ENCODE measurements at regions not wholly inside any gene's neighbourhood (a gene's known extent, or its start where the extent isn't known, plus 50 kb on each side); places are given as distances from the start of the nearest gene placed in this dataset.

DNA sequence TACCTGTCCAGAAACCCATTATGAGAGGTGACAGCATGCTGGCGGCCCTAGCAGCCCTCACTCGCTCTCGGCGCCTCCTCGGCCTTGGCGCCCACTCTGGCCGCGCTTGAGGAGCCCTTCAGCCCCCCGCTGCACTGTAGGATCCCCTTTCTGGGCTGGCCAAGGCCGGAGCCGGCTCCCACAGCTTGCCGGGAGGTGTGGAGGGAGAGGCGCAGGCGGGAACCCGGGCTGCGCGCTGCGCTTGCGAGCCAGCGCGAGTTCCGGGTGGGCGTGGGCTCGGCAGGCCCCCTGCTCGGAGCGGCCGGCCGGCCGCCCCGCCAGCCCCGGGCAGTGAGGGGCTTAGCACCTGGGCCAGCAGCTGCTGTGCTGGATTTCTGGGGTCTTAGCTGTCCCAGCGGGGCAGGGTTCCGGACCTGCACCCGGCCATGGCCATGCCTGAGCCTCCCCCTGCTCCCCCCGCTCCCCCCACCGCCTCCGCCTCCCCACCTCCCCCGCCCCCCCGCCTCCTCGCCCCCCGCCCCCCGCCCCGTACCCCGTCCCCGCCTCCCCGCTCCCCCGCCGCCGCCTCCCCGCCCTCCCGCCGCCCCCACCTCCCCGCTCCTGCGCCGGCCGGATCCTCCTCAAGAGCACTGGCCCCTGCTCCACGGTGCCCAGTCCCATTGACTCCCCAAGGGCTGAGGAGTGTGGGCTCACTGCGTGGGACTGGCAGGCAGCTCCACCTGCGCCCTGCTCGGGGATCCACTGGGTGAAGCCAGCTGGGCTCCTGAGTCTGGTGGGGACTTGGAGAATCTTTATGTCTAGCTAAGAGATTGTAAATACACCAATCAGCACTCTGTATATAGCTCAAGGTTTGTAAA is 163.1 kb downstream of the KLHL28 start:
- ChIA-PET POLR2A (no interaction called here), CTCF (no interaction called here)
- TF ChIP-seq CTCF (IDR thresholded peaks at IDR 0.05; ENCODE audit: insufficient read depth, low read length, missing control alignments): no peak
- no peak overlapping the region for H3K4me3 ChIP-seq (ENCODE audit: low read depth, low read length)
- no peak for DNase-seq (ENCODE audit: low read depth, low spot score)

DNA sequence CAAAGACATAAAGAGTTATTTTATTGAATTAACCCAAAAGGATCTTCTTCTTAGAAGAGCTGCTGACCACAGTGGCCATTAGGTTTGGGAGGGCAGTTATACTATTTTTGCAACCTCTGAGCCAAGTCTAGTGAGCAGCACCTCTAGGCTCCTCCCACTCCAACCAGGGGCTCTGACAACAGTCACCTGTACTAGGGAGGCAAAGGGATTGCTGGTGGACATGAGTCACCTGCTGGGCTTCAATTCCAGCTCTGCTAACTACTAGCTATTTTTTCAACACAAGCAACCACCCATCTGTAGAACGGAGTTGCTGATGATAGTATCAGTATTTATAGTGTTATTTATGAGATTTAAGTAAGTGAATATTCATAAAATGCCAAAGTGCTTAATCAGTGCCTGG is 166.0 kb downstream of the KLHL28 start:
- CTCF ChIA-PET: interaction anchor here (0.8 kb wide), 1 partner anchor 50 kb away, joined by 3 read pairs; no protein-coding TSS in a partner anchor
- POLR2A ChIA-PET: no interaction called here
- no peak for DNase-seq (ENCODE audit: low read depth, low spot score)
- H3K4me3 ChIP-seq (ENCODE audit: low read depth, low read length): no peak overlapping the region
- no peak for TF ChIP-seq CTCF (IDR thresholded peaks at IDR 0.05; ENCODE audit: insufficient read depth, low read length, missing control alignments)

DNA sequence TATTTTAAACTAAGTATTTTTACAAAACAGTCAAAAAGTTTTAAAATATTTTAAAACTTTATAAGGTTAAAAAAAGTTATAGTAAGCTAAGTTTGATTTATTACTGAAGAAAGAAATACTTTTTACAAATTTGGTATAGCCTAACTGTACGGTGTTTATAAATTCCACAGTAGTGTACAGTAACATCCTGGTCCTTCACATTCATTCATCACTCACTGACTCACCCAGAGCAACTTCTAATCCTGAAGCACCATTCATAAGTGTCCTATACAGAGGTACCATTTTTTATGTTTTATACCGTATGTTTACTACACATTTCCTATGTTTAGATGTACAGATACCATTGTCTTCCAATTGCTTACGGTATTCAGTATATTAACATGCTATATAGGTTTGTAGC is 170.0 kb downstream of the KLHL28 start:
- CTCF ChIA-PET: no interaction called here
- no peak for DNase-seq (ENCODE audit: low read depth, low spot score)
- POLR2A ChIA-PET: no interaction called here
- TF ChIP-seq CTCF (IDR thresholded peaks at IDR 0.05; ENCODE audit: insufficient read depth, low read length, missing control alignments): no peak
- H3K4me3 ChIP-seq (ENCODE audit: low read depth, low read length): no peak overlapping the region

GRCh38 chr14:44788612-44789011 is 173.1 kb downstream of the KLHL28 start:
- no peak overlapping the region for H3K4me3 ChIP-seq (ENCODE audit: low read depth, low read length)
- no peak for TF ChIP-seq CTCF (IDR thresholded peaks at IDR 0.05; ENCODE audit: insufficient read depth, low read length, missing control alignments)
- ChIA-PET POLR2A (no interaction called here), CTCF (no interaction called here)
- DNase-seq (ENCODE audit: low read depth, low spot score): no peak

GRCh38 chr14:44785096-44785495 is 176.7 kb downstream of the KLHL28 start:
- DNase-seq (ENCODE audit: low read depth, low spot score): no peak
- ChIA-PET CTCF (no interaction called here), POLR2A (no interaction called here)
- TF ChIP-seq CTCF (IDR thresholded peaks at IDR 0.05; ENCODE audit: insufficient read depth, low read length, missing control alignments): no peak
- H3K4me3 ChIP-seq (ENCODE audit: low read depth, low read length): no peak overlapping the region

DNA sequence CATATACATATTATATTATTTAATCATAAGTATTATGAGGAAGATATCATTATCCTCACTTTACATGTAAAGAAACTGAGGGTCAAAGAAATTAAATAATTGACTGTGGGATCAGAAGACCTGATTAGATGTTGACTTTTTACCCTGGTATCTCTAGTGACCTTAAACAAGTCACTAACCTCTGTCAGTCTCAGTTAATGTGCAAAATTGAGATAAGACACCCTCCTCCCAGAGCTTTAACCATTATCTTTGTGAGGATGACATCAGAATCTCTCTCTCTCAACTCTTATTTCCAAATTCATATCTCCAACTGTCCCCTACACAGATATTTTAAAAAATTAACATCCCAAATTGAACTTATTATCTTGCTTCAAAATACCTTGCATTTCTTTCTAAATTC is 177.8 kb downstream of the KLHL28 start:
- ChIA-PET POLR2A (no interaction called here), CTCF (no interaction called here)
- H3K4me3 ChIP-seq (ENCODE audit: low read depth, low read length): no peak overlapping the region
- TF ChIP-seq CTCF (IDR thresholded peaks at IDR 0.05; ENCODE audit: insufficient read depth, low read length, missing control alignments): no peak
- DNase-seq (ENCODE audit: low read depth, low spot score): no peak
